ENCODE measurements at regions not wholly inside any gene's neighbourhood (a gene's known extent, or its start where the extent isn't known, plus 50 kb on each side); places are given as distances from the start of the nearest gene placed in this dataset.
"Not testable (repeated sequence)": the region's sequence is repeated elsewhere in the genome, so short reads cannot be mapped to it uniquely, and the experiment has no call there.

- no peak for DNase-seq
Measured at GRCh38 chr6:28809947-28810658, 113.7 kb downstream of the TRIM27 start.

DNA sequence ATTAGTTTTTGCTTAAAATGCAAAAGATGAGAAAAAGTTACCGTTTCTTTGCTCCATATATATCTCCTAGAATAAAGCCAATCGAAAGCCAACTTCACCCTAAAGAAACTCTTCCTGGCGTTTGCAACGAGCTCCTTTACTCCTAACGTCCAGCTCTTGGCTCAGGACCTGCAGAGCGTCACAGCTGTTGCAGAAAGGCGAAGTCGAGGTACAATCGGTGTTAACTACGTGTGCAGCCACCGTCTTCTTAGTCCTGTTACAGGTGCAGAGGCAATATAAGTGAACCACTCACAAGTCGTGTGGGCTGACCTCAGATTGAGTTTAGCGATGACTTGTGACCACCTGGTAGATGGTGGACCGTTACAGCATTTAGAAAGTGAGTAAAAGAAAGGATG is 113.1 kb downstream of the TRIM27 start:
- no peak for DNase-seq

GRCh38 chr6:28811873-28812272 is 111.9 kb downstream of the TRIM27 start:
- DNase-seq = no peak

- DNase-seq = no peak
Measured at GRCh38 chr6:28812778-28813569, 110.8 kb downstream of the TRIM27 start.

GRCh38 chr6:28814032-28814976 is 109.5 kb downstream of the TRIM27 start:
- DNase-seq = no peak

DNA sequence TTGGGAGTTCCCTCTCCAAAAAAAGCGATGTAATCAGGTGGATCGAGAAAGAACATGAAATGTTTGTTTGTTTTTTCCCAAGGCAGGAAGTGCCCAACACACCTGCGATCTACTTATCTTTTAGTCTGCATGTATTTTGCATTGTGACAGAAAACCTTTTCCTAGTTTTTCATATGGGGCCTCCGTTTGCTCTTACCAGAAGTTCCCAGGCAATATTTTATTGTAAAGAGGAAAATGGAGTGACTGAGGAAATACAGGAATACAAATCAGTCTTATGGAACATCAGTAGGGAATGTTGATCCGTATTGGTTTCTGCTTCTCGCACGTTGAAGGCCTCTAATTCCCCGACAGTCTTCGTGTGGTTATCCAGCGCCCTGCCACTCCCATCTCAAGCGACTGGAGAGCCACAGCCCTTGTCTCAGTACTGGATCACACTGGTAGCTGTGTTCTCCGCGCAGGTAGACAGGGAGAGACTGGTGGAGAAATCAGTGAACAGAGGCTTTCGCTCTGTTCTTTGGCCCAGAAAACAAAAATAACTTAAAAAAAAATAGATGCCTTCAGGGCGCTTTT is 107.4 kb downstream of the TRIM27 start:
- no peak for DNase-seq

- no peak for DNase-seq
Measured at GRCh38 chr6:28816909-28817807, 106.6 kb downstream of the TRIM27 start.

DNA sequence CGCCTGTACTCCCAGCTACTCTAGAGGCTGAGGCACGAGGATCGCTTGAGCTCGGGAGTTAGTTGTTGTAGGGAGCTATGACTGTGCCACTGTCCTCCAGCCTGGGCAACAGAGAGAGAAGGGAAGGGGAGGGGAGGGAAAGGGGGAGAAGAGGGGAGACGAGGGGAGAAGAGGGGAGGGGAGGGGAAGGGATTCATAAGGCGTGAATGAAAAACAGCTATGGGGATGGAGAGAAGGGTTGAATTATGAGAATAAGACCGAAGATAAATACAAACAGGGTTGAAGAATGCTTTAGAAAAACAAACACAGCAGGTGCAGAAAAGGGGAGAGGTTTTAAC is 106.0 kb downstream of the TRIM27 start:
- DNase-seq = no peak

- DNase-seq = no peak
Measured at GRCh38 chr6:28824793-28825731, 98.7 kb downstream of the TRIM27 start.

- no peak for DNase-seq
Measured at GRCh38 chr6:28825732-28826293, 98.0 kb downstream of the TRIM27 start.

DNA sequence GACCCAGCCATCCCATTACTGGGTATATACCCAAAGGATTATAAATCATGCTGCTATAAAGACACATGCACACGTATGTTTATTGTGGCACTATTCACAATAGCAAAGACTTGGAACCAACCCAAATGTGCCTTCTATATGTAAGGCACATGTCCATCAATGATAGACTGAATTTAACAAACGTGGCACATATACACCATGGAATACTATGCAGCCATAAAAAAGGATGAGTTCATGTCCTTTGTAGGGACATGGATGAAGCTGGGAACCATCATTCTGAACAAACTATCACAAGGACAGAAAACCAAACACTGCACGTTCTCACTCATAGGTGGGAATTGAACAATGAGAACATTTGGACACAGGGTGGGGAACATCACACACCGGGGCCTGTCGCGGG is 92.1 kb downstream of the TRIM27 start:
- DNase-seq = not testable (repeated sequence)

DNA sequence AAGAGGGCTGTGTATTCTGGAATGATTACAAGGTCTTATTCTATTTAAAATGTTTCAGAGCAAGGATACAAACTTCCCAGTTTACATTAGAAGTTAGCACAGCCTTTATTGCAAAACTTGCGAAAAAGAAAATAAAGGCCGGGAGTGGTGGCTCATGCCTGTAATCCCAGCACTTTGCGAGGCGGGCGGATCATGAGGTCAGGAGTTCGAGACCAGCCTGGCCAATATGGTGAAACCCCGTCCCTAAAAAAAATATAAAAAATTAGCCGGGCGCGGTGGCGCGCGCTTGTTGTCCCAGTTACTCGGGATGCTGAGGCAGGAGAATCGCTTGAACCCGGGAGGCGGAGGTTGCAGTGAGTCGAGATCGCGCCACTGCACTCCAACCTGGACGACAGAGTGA is 87.1 kb downstream of the TRIM27 start:
- not testable (repeated sequence) for DNase-seq

DNA sequence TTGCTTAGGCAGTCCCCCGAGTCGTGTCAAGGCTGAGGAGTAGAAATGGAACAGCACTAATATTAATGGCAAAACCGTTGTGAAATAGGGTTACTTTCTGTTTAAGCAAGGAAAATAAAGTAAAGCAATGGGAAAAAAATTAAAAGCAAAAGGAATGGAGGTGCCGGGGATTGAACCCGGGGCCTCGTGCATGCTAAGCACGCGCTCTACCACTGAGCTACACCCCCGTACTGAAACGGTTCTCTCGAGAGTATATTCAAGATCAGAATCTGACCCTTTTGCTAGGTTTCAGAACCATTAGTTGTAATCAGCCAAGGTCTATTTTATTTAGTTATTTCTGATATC is 85.5 kb downstream of the TRIM27 start:
- DNase-seq = peak; percentile 83

GRCh38 chr6:28838634-28839442 is 84.9 kb downstream of the TRIM27 start:
- DNase-seq = peak; percentile 75

GRCh38 chr6:28839443-28840120 is 84.2 kb downstream of the TRIM27 start:
- no peak for DNase-seq

DNA sequence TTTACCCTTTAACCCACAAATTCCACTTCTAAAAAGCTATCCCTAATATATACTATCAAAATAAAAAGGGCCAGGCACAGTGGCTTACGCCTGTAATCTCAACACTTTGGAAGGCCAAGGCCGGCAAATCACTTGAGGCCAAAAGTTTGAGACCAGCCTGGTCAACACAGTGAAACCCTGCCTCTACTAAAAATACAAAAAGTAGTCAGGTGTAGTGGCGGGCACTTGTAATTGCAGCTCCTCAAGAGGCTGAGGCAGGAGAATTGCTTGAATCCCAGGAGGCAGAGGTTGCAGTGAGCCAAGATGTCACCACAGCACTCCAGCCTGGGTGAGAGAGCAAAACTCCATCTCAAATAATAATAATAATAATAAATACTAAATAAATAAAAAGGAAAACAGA is 82.5 kb downstream of the TRIM27 start:
- no peak for DNase-seq

- peak; percentile 50 for DNase-seq
Measured at GRCh38 chr6:28848756-28849155, 75.0 kb downstream of the TRIM27 start.
